ENCODE measurements at regions not wholly inside any gene's neighbourhood (a gene's known extent, or its start where the extent isn't known, plus 50 kb on each side); places are given as distances from the start of the nearest gene placed in this dataset.

DNA sequence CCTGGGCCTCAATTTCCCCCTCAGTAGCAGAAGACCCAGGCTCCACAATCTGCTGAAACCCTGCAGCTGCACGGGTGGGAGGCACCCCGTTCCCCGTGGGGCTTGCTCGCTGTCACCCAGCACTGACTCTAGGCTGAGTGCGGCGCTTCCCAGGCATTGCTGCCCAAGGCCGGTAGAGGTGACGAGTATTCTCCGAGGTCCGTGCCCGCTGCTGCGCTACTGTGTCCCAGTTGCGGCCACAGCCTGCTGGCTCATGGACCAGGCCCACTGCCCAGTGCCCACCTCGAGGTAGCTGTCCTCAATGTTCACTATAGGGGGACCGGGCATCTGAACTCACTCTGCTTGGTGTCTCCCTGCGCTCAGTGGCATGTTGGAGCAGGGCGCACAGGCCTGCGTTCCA is 74.7 kb downstream of the GSC start:
- 87% methylated on average over 17 of the region's 18 CpGs for WGBS (ENCODE audit: missing lambda C conversion rate)
- H3K4me3 ChIP-seq, result no peak overlapping the region
- TF ChIP-seq EHF (CRISPR knock-in tag; IDR thresholded peaks at IDR 0.05) (no peak), FOSB (CRISPR knock-in tag; IDR thresholded peaks at IDR 0.05) (no peak), JUN (IDR thresholded peaks at IDR 0.05) (no peak), ZNF302 (CRISPR knock-in tag; IDR thresholded peaks at IDR 0.05) (no peak), HOXB5 (CRISPR knock-in tag; IDR thresholded peaks at IDR 0.05) (no peak), NFE2L2 (conservative IDR thresholded peaks at IDR 0.05; ENCODE audit: low read length) (no peak), SMC3 (IDR thresholded peaks at IDR 0.05) (no peak), CHD4 (IDR thresholded peaks at IDR 0.05; ENCODE audit: borderline replicate concordance) (no peak), POLR2AphosphoS2 (conservative IDR thresholded peaks at IDR 0.05; ENCODE audit: low read length) (no peak), RARB (CRISPR knock-in tag; IDR thresholded peaks at IDR 0.05) (no peak), ZC3H11A (IDR thresholded peaks at IDR 0.05) (no peak), TP53 (CRISPR knock-in tag; IDR thresholded peaks at IDR 0.05) (no peak), MYC (IDR thresholded peaks at IDR 0.05; ENCODE audit: borderline replicate concordance, low read length) (no peak)
- TF ChIP-seq, protein P1, sequence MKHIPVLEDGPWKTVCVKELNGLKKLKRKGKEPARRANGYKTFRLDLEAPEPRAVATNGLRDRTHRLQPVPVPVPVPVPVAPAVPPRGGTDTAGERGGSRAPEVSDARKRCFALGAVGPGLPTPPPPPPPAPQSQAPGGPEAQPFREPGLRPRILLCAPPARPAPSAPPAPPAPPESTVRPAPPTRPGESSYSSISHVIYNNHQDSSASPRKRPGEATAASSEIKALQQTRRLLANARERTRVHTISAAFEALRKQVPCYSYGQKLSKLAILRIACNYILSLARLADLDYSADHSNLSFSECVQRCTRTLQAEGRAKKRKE (CRISPR knock-in tag; IDR thresholded peaks at IDR 0.05; ENCODE audit: low read depth), result no peak
- TF ChIP-seq, protein P2, sequence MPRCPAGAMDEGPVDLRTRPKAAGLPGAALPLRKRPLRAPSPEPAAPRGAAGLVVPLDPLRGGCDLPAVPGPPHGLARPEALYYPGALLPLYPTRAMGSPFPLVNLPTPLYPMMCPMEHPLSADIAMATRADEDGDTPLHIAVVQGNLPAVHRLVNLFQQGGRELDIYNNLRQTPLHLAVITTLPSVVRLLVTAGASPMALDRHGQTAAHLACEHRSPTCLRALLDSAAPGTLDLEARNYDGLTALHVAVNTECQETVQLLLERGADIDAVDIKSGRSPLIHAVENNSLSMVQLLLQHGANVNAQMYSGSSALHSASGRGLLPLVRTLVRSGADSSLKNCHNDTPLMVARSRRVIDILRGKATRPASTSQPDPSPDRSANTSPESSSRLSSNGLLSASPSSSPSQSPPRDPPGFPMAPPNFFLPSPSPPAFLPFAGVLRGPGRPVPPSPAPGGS (IDR thresholded peaks at IDR 0.05), result no peak
- TF ChIP-seq, protein P3, sequence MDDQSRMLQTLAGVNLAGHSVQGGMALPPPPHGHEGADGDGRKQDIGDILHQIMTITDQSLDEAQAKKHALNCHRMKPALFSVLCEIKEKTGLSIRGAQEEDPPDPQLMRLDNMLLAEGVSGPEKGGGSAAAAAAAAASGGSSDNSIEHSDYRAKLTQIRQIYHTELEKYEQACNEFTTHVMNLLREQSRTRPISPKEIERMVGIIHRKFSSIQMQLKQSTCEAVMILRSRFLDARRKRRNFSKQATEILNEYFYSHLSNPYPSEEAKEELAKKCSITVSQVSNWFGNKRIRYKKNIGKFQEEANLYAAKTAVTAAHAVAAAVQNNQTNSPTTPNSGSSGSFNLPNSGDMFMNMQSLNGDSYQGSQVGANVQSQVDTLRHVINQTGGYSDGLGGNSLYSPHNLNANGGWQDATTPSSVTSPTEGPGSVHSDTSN (IDR thresholded peaks at IDR 0.05), result no peak
- TF ChIP-seq, protein P4, sequence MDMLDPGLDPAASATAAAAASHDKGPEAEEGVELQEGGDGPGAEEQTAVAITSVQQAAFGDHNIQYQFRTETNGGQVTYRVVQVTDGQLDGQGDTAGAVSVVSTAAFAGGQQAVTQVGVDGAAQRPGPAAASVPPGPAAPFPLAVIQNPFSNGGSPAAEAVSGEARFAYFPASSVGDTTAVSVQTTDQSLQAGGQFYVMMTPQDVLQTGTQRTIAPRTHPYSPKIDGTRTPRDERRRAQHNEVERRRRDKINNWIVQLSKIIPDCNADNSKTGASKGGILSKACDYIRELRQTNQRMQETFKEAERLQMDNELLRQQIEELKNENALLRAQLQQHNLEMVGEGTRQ (IDR thresholded peaks at IDR 0.05), result no peak
- H3K27ac ChIP-seq, result no peak overlapping the region
- DNase-seq (ENCODE audit: low read depth in 1 of 2, low spot score in 1 of 2) (no peak), ATAC-seq (no peak), FAIRE-seq (no peak)
- ChIA-PET POLR2A (no interaction called here), CTCF (interaction anchor here (1.0 kb wide), 1 partner anchor 11 kb away, joined by 3 read pairs; no protein-coding TSS in a partner anchor)
- H3K9me3 ChIP-seq, result no peaks in the 10 kb centered on the region
- no peak overlapping the region for H3K4me2 ChIP-seq
- H3K4me1 ChIP-seq, result no peaks in the 10 kb centered on the region

DNA sequence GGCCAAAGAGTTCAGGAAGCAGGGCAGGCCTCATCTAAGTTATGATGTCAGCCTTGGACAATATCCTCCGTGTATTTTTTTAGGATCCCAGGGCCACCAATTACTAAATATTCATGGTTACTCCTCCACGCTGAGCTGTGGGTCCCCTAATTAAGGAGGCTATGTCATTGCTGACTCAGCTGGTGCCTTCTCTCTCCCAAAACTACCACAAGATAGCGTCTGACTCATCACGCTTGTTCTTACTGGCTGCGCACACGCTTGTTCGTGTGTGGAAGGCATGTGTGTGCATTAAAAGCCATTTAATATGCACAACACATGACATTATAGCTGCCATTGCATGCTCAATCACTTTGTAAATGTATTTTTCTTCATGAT is 78.3 kb downstream of the GSC start:
- Histone ChIP-seq H3K27ac (no peak overlapping the region), H3K4me2 (no peak overlapping the region), H3K4me1 (0 out of 3 replicates have a peak, but pooled peaks cover 3% of the 10 kb centered on the region), H3K9me3 (no peaks in the 10 kb centered on the region), H3K4me3 (no peak overlapping the region)
- CTCF ChIA-PET, result interaction anchor here (0.7 to 2.6 kb wide), 5 partner anchors 15 to 743 kb away, joined by 3 to 17 read pairs (median 4); no protein-coding TSS in a partner anchor
- ATAC-seq, result no peak
- WGBS (ENCODE audit: missing lambda C conversion rate), result 79% methylated on average over 7 of the region's 7 CpGs
- FAIRE-seq, result no peak
- no peak for DNase-seq (ENCODE audit: low read depth in 1 of 2, low spot score in 1 of 2)
- TF ChIP-seq SREBF2 (IDR thresholded peaks at IDR 0.05), result no peak
- POLR2A ChIA-PET, result no interaction called here

DNA sequence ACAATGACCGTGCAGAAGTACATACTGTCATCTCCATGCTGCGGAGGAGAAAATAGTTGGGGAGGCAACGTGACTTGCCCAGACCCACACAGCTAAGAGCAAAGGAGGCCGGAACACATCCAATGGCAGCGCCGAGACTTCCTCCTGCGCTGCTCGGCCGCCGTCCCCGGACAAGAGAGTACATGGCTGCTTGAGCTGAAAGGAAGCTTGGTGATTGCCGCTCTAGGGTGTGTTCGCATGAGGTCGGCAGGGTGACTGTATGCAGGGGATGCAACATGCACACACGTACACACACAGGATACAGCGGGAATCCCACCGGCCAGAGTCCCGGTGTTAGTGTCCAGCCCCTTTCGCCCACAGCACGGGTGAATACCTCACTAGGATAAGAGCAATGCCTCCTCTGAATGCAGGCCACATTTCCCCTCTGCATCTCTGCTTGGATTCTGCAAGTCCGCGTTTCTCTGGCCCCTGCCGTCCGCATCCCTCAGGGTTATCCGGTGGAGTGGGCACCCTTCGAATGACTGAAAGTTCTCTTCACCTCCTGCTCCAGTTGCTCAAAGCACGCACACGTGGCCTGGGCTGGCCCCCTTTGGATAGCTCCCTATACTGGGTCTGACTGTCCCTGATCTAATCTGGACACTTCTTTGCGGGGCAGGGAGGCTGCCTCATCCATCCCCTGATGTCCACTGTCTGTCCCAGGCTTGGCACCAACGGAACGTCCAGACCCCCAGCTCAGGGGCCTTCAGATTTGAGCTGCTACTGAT is 78.8 kb downstream of the GSC start:
- Histone ChIP-seq H3K9me3 (no peaks in the 10 kb centered on the region), H3K4me3 (no peak overlapping the region), H3K27ac (no peak overlapping the region), H3K4me2 (no peak overlapping the region), H3K4me1 (0 out of 3 replicates have a peak, but pooled peaks cover 3% of the 10 kb centered on the region)
- TF ChIP-seq KDM1A (IDR thresholded peaks at IDR 0.05; ENCODE audit: low read depth) (no peak), EP300 (IDR thresholded peaks at IDR 0.05) (no peak), HDAC2 (IDR thresholded peaks at IDR 0.05) (no peak), TP53 (CRISPR knock-in tag; IDR thresholded peaks at IDR 0.05) (no peak), FOSL2 (IDR thresholded peaks at IDR 0.05) (no peak), FOSL2 (CRISPR knock-in tag; IDR thresholded peaks at IDR 0.05) (no peak), SREBF2 (IDR thresholded peaks at IDR 0.05) (no peak)
- TF ChIP-seq, protein P3 (IDR thresholded peaks at IDR 0.05), result no peak
- 90% methylated on average over 31 of the region's 31 CpGs for WGBS (ENCODE audit: missing lambda C conversion rate)
- DNase-seq (ENCODE audit: low read depth in 1 of 2, low spot score in 1 of 2) (no peak), FAIRE-seq (no peak), ATAC-seq (no peak)
- ChIA-PET CTCF (interaction anchor here (0.7 to 5.4 kb wide), 16 partner anchors 9 to 761 kb away, joined by 3 to 45 read pairs (median 4); no protein-coding TSS in a partner anchor), POLR2A (no interaction called here)
